Chondrocyte (in vitro differentiated cells): ENCODE measurements at regions not wholly inside any gene's neighbourhood (a gene's known extent, or its start where the extent isn't known, plus 50 kb on each side); places are given as distances from the start of the nearest gene placed in this dataset.

ENCODE experiments used
- DNase-seq: peaks from one replicate; pipeline ENCODE4 v3.0.0; 2021; ENCODE audit warnings: mixed read lengths, low spot score
- H3K27ac Mint-ChIP-seq: one replicate; pipeline ENCODE4 v1.8.0; 2021; ENCODE audit warnings: mild to moderate bottlenecking, moderate library complexity, mixed read lengths; ENCODE audit not compliant: unreplicated experiment
- H3K27me3 Mint-ChIP-seq: 2 replicates; pipeline ENCODE4 v1.8.0; 2021; ENCODE audit warnings: low read depth, mixed read lengths
- H3K36me3 Mint-ChIP-seq: 2 replicates; pipeline ENCODE4 v1.8.0; 2021; ENCODE audit warnings: low read depth, mixed read lengths
- H3K4me1 Mint-ChIP-seq: 2 replicates; pipeline ENCODE4 v1.8.0; 2021; ENCODE audit warnings: low read depth, mild to moderate bottlenecking, mixed read lengths
- H3K4me3 Mint-ChIP-seq: one replicate; pipeline ENCODE4 v1.8.0; 2021; ENCODE audit warnings: mild to moderate bottlenecking, moderate library complexity, mixed read lengths; ENCODE audit not compliant: unreplicated experiment
- H3K9me3 Mint-ChIP-seq: 2 replicates; pipeline ENCODE4 v1.8.0; 2021; ENCODE audit warnings: low read depth, mixed read lengths
- CTCF ChIP-seq: fragments of 200-600 bp; sonication (generic); IDR thresholded peaks from 2 replicates; pipeline ENCODE4 v1.5.0; 2021; ENCODE audit warnings: antibody characterized with exemption, mild to moderate bottlenecking, moderate library complexity

- Mint-ChIP-seq H3K4me1 (peaks cover 14% of the 10 kb centered on the region), H3K36me3 (no peaks in the 10 kb centered on the region), H3K27ac (no peak overlapping the region), H3K9me3 (no peaks in the 10 kb centered on the region), H3K27me3 (no peaks in the 10 kb centered on the region), H3K4me3 (no peak overlapping the region)
- TF ChIP-seq CTCF, result no peak
- DNase-seq, result no peak
Observed at GRCh38 chr2:219798430-219798829, 171.0 kb downstream of the SLC4A3 start.

- peaks cover 19% of the 10 kb centered on the region for H3K9me3 Mint-ChIP-seq
- H3K4me1 Mint-ChIP-seq, result peaks cover 5% of the 10 kb centered on the region
- peaks cover 6% of the 10 kb centered on the region for H3K27me3 Mint-ChIP-seq
- TF ChIP-seq CTCF, result no peak
- no peak overlapping the region for H3K27ac Mint-ChIP-seq
- no peak overlapping the region for H3K4me3 Mint-ChIP-seq
- no peaks in the 10 kb centered on the region for H3K36me3 Mint-ChIP-seq
- DNase-seq, result no peak
Observed at GRCh38 chr2:219803294-219803693, 175.9 kb downstream of the SLC4A3 start.

- Mint-ChIP-seq H3K36me3 (peaks cover 7% of the 10 kb centered on the region), H3K4me1 (no peaks in the 10 kb centered on the region), H3K9me3 (peaks cover 33% of the 10 kb centered on the region), H3K27ac (no peak overlapping the region), H3K27me3 (peaks cover 6% of the 10 kb centered on the region), H3K4me3 (no peak overlapping the region)
- DNase-seq, result no peak
- TF ChIP-seq CTCF, result no peak
Observed at GRCh38 chr2:219810895-219811294, 183.5 kb downstream of the SLC4A3 start.

GRCh38 chr2:219812672-219813071, 185.2 kb downstream of the SLC4A3 start:
- Mint-ChIP-seq H3K4me1 (no peaks in the 10 kb centered on the region), H3K9me3 (peaks cover 18% of the 10 kb centered on the region), H3K4me3 (no peak overlapping the region), H3K27me3 (peaks cover 6% of the 10 kb centered on the region), H3K27ac (no peak overlapping the region), H3K36me3 (peaks cover 7% of the 10 kb centered on the region)
- no peak for DNase-seq
- TF ChIP-seq CTCF, result no peak

DNA sequence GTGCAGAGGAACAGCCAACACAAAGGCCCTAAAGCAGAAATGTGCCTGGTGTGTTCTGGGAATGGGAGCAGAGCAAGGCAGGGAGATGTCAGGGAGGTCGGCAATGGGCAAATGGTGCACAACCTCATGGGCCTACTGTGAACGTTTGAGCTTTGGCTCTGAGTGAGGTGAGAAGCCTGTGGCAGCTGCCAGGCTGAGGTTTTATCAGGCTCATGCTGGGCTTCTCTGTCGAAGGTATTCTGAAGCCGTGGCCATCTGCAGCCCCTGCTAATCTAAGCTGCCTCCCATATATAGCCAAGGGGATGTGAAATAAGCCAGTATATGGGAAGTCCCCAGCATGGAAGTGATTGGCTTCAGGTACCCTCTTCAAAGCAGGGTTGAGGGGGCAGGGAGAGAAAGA, 193.3 kb downstream of the SLC4A3 start:
- H3K4me1 Mint-ChIP-seq, result no peaks in the 10 kb centered on the region
- H3K9me3 Mint-ChIP-seq, result peaks cover 10% of the 10 kb centered on the region
- no peak overlapping the region for H3K27ac Mint-ChIP-seq
- DNase-seq, result no peak
- H3K27me3 Mint-ChIP-seq, result peaks cover 6% of the 10 kb centered on the region
- TF ChIP-seq CTCF, result no peak
- H3K36me3 Mint-ChIP-seq, result no peaks in the 10 kb centered on the region
- H3K4me3 Mint-ChIP-seq, result no peak overlapping the region
